ENCODE measurements at regions not wholly inside any gene's neighbourhood (a gene's known extent, or its start where the extent isn't known, plus 50 kb on each side); places are given as distances from the start of the nearest gene placed in this dataset.

- Mint-ChIP-seq H3K27me3 (ENCODE audit: insufficient read depth) (no peaks in the 10 kb centered on the region), H3K36me3 (ENCODE audit: low read depth) (0 out of 2 replicates have a peak, but pooled peaks cover 6% of the 10 kb centered on the region), H3K9me3 (peaks cover 36% of the 10 kb centered on the region), H3K27ac (no peak overlapping the region), H3K4me3 (no peak overlapping the region), H3K4me1 (ENCODE audit: low read depth) (no peaks in the 10 kb centered on the region)
- no peak for DNase-seq
- no peak for TF ChIP-seq CTCF (IDR thresholded peaks at IDR 0.05)
These were observed 133.6 kb upstream of the C1orf174 start for GRCh38 chr1:4033713-4034112.

GRCh38 chr1:4034318-4034887 lies 134.3 kb upstream of the C1orf174 start:
- no peaks in the 10 kb centered on the region for H3K4me1 Mint-ChIP-seq (ENCODE audit: low read depth)
- no peak for DNase-seq
- no peak for TF ChIP-seq CTCF (IDR thresholded peaks at IDR 0.05)
- H3K4me3 Mint-ChIP-seq = no peak overlapping the region
- no peak overlapping the region for H3K27ac Mint-ChIP-seq
- H3K27me3 Mint-ChIP-seq (ENCODE audit: insufficient read depth) = no peaks in the 10 kb centered on the region
- H3K36me3 Mint-ChIP-seq (ENCODE audit: low read depth) = 0 out of 2 replicates have a peak, but pooled peaks cover 6% of the 10 kb centered on the region
- H3K9me3 Mint-ChIP-seq = peaks cover 41% of the 10 kb centered on the region

GRCh38 chr1:4044967-4045366 lies 144.9 kb upstream of the C1orf174 start:
- H3K36me3 Mint-ChIP-seq (ENCODE audit: low read depth) = peaks cover 10% of the 10 kb centered on the region; the same call in 1 of the 2 replicates
- no peak for DNase-seq
- TF ChIP-seq CTCF (IDR thresholded peaks at IDR 0.05) = no peak
- no peaks in the 10 kb centered on the region for H3K4me1 Mint-ChIP-seq (ENCODE audit: low read depth)
- H3K27me3 Mint-ChIP-seq (ENCODE audit: insufficient read depth) = peaks cover 2% of the 10 kb centered on the region
- peaks cover 43% of the 10 kb centered on the region for H3K9me3 Mint-ChIP-seq
- no peak overlapping the region for H3K4me3 Mint-ChIP-seq
- no peak overlapping the region for H3K27ac Mint-ChIP-seq

- Mint-ChIP-seq H3K36me3 (ENCODE audit: low read depth) (peaks cover 10% of the 10 kb centered on the region; the same call in 1 of the 2 replicates), H3K27me3 (ENCODE audit: insufficient read depth) (peaks cover 2% of the 10 kb centered on the region), H3K27ac (no peak overlapping the region), H3K4me3 (no peak overlapping the region), H3K4me1 (ENCODE audit: low read depth) (no peaks in the 10 kb centered on the region), H3K9me3 (peaks cover 43% of the 10 kb centered on the region)
- DNase-seq = no peak
- no peak for TF ChIP-seq CTCF (IDR thresholded peaks at IDR 0.05)
These were observed 145.4 kb upstream of the C1orf174 start for GRCh38 chr1:4045397-4046010.

GRCh38 chr1:4046836-4047461 lies 146.9 kb upstream of the C1orf174 start:
- TF ChIP-seq CTCF (IDR thresholded peaks at IDR 0.05) = no peak
- H3K9me3 Mint-ChIP-seq = peaks cover 42% of the 10 kb centered on the region
- no peak for DNase-seq
- H3K36me3 Mint-ChIP-seq (ENCODE audit: low read depth) = peaks cover 10% of the 10 kb centered on the region; the same call in 1 of the 2 replicates
- no peaks in the 10 kb centered on the region for H3K4me1 Mint-ChIP-seq (ENCODE audit: low read depth)
- H3K27me3 Mint-ChIP-seq (ENCODE audit: insufficient read depth) = peaks cover 2% of the 10 kb centered on the region
- H3K27ac Mint-ChIP-seq = no peak overlapping the region
- H3K4me3 Mint-ChIP-seq = no peak overlapping the region
